LNCAP (cell line): ENCODE measurements at regions not wholly inside any gene's neighbourhood (a gene's known extent, or its start where the extent isn't known, plus 50 kb on each side); places are given as distances from the start of the nearest gene placed in this dataset.

Experiments
- CTCF ChIP-seq: fragments of 450-650 bp; IDR thresholded peaks from 2 replicates; pipeline ENCODE4 v1.5.1; 2017; ENCODE audit warnings: mild to moderate bottlenecking

DNA sequence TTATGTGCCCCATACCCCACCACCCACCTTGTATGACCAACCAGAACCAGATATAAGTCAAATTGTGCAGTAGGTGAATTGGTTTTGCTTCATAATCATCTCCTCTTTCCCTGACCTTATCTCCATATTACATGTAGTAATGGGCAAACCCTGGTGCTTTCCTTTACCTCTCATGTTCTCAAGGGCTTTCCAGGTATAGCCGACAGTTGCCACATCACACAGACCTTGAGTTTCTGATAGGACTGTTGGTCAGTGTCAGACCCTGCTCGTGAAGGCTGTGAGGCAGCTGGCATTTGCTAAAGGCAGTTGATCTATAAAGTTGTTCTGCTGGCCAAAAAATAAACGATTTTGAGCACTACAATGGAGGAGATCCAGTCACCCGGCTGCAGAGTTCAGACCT is 145.9 kb downstream of the ALX1 start:
- no peak for TF ChIP-seq CTCF

DNA sequence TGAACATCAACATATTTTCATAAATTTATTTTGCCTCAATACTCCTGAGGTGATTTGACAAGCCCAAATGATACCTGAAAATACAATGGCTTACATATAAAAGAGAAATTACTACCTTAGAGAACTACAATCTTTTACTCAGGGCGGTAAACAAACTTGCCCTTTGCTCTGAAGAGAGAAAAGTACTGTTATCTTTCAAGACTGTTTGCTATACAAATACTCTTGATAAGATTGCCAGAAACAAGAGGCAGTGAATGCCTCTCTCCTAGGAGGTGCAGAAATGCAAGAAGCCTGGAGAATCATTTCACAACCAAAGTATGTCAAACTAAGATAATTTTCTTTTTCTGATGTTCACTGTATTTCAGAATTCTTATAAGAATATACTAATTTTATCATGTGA is 160.3 kb downstream of the ALX1 start:
- no peak for TF ChIP-seq CTCF

- no peak for TF ChIP-seq CTCF
These were observed 161.0 kb downstream of the ALX1 start for GRCh38 chr12:85441025-85441424.

GRCh38 chr12:85441741-85442140 is 161.7 kb downstream of the ALX1 start:
- peak; percentile 74 for TF ChIP-seq CTCF

GRCh38 chr12:85445060-85445938 is 165.3 kb downstream of the ALX1 start:
- no peak for TF ChIP-seq CTCF

- no peak for TF ChIP-seq CTCF
These were observed 168.0 kb downstream of the ALX1 start for GRCh38 chr12:85448031-85448430.

- peak; percentile 60 for TF ChIP-seq CTCF
These were observed 168.6 kb downstream of the ALX1 start for GRCh38 chr12:85448548-85449139.
